Central memory CD4-positive, alpha-beta T cell (primary cell): ENCODE measurements at regions not wholly inside any gene's neighbourhood (a gene's known extent, or its start where the extent isn't known, plus 50 kb on each side); places are given as distances from the start of the nearest gene placed in this dataset.
"Not testable (repeated sequence)": the region's sequence is repeated elsewhere in the genome, so short reads cannot be mapped to it uniquely, and the experiment has no call there.

Experiments used
- DNase-seq: peaks from one replicate; pipeline ENCODE4 v3.0.0; 2022

DNA sequence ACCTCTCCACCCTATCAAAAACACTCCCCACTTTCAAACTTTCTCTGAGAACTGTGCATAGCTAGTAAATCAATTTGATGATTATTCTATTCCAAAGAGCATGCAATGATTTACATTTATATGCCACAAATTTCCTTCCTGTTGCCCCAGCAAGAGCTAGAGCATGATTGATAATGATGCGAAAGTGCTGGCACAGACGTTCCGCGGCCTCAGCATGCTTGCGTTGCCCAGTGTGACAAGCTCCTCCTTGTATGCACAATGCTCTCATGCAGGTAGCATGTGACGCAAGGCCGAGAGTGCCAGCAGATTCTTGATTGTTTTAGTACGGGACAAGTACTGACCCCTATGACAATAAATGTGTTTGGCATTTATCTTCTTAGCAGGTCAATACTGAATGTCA lies 696.3 kb upstream of the SLC35B3 start:
- DNase-seq: no peak

DNA sequence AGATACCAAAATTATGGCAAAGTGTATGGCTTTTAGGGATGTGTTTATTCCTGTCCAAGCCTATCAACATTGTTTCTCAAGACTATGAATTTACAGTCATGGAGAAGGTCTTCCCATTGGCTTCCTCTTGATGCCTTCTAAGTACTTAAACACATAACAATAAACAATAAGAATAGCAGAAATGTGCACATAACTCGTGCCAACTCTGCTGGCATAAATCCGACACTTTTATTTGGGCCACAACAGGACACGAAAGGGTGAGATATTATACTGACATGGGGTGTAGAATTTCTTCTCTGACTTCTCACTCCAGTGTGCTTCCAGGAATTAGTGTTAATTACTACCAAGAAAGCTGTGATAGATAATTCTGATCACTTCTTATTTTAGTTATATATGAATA lies 695.9 kb upstream of the SLC35B3 start:
- DNase-seq: no peak

DNA sequence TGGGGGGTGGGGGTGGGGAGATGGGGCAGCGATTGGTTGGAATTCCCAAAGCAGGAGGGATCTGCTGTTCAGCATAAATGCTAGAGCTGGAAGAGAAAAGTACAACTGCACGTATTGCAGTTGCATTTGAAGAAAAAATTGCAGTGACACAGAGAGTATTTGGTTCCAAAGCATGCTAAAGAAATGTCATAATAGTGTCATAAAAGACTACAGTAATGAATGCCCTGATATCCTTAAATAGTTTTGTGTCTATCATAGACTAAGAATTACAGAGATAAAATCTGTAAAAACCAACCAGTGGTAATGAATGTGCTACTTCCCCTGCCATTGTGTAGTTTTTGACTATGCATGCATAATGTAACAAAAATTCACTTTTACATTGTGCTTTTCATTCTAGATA lies 693.6 kb upstream of the SLC35B3 start:
- no peak for DNase-seq

DNA sequence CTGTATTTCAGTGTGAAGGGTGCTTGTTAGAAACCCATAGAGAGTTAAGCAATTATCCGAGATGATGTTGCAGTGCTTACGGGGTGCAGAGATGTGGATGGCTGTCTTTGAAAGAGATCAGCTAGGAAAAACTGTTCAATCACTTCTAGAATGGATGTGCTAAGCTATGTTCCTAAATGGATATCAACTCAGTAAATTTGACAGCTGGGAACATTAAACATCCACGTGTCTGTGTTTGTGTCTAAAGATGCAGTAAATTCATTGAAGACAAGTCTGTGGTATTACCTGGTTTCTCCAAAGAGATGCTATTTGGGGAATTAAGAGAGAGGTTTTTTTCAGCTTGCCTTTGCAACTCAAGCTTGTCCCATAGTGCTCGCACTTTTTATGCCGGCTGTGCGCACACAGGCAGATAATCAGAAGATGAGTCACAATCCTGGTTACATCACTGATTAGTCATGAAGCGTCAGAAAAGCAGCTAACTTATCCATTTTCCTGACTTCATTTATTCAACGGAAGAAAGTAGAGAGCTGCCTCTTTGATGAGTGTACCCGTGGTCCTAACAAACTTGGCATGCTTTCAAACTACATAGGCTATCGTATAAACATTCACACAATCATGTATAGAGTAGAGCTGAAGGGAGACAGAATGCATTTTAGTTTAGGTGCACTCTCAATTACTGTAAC lies 691.7 kb upstream of the SLC35B3 start:
- DNase-seq: no peak

DNA sequence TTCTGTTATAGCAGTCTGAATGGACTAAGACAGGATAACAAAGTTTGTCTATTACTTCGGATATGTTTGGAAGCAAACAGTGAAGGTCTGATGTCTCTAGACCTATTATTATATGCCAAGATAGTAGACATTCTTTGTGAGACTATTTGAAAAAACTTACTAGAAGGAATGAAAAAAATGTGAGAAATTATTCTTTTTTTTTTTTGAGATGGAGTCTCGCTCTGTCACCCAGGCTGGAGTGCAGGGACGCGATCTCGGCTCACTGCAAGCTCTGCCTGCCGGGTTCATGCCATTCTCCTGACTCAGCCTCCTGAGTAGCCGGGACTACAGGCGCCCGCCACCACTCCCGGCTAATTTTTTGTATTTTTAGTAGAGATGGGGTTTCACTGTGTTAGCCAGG lies 690.7 kb upstream of the SLC35B3 start:
- DNase-seq: not testable (repeated sequence)

DNA sequence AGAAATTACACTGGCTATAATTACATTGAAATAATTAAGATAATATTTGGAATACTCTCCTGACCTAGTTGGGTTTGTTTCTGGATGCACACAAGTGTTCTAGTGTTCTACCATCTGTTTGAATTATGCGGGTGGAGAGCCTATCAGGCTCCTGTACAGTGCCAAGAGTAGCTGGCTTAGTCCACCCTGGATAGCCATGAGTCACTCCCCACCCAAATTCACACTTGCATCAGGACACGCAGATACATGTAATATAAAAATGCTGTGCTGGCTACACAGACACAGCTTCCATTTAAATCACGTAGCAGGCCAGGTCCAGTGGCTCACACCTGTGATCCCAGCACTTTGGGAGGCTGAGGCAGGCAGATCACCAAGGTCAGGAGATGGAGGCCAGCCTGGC lies 686.2 kb upstream of the SLC35B3 start:
- no peak for DNase-seq

DNA sequence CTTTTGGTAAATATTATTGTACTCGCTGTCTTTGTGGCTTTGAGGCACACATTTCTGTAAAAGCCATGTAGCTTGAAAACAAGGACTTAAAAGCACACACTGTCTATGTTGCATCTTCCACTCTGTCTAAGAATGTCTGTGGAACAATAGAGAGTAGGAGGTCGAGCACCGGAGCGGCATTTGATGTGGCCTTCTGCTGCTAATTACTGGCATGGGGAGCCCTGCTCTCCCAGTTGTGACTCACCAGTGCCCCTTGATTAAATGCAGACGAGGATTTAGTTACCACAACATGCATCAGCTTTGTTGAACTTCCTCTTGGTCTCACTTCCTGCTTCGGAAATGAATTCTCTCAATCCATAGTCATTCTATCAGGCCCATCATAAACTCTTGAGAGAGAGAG lies 680.7 kb upstream of the SLC35B3 start:
- DNase-seq: no peak

DNA sequence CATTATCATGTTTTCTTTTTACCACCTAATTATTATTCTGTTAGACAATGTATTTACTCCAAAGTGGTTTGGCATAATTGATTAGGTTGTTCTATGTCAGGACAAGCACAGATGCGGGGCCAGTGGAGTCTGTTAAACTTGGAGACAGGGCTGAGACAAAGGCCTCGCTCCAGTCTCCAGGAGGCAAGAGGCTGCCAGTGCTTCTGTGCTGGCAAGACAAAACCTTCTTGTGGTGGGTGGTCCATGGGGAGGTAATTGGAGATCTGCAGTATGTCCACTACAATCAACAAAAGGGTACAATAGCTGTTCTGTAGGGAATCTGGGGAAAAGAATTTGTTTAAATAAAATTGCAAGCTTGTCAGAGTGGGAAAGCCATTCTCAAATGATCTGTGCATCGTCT lies 677.2 kb upstream of the SLC35B3 start:
- no peak for DNase-seq

DNA sequence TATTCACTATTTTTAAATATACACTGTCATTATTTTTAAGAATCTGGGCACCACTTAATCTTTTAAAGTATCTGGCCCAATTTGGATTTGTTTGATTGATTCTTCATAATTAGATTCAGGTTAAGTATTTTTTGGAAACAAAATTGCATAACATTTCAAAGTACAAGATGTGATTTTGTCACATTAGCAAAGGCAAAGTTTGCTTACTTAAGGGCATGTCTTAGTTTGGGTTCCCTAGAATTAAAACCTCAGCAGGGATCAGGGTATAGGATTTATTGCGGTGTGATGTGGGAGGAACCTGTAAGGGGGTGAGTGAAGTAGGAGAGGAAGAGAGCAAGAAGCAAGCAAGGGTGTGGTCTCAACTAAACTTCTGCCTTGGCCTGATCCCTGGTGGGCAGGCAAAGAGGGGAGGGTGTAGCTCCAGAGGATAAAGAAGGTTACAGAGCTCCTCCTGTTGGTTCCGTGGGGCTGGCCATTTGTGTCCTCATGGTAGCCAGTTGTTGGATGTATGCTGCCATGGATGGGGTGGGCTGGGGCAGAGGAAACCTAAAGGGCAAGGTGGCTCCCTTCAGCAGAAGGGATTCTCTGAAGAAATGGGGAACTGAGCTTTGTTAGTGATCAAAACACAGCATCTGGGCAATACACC lies 668.7 kb upstream of the SLC35B3 start:
- DNase-seq: no peak

DNA sequence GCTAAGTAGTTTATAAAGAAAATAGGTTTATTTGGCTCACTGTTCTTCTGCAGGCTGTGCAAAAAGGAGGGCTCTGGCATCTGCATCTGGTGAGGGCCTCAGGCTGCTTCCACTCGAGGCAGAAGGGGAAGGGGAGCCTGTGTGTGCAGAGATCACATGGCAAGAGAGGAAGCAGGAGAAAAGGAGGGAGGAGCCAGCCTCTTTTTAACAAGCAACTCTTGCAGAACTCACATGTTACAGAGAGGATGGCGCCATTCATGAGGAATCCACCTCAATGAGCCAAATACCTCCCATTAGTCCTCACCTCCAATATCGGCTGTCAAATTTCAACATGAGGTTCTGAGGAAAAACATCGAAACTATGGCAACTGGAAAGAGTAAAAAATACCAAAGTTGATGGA lies 666.6 kb upstream of the SLC35B3 start:
- no peak for DNase-seq

DNA sequence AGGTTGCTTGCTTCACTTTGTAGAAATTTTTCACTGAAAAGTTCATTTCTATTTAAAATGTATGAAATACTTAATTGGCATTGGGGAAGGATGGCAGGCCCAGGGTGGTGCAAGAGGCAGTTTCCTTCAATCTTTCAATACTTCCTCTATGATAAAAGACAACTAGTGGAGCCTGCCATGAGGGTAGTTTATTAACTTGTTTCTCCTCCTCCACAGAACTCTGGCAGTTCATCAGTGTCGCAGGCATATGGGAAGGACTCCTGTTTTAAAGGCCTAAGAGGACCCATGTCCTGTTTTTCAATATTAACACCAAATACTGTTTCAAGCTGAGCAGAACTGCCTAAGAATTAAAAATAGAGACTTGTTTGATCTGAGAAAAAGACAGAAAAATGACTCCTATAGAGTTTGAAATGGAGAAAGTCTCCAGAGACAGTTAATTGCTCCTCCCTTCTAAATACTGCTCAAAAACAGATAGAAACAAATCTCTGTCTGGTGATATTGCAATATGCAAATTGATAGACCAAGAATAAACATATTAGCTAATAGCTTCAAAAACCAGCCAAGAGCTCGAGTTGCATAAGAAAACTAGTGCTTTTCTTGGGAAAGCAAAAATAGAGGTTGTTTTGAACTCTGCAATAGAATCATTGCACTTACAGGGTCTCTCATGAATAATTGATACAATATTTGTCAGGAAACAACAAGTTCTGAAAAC lies 665.7 kb upstream of the SLC35B3 start:
- no peak for DNase-seq

DNA sequence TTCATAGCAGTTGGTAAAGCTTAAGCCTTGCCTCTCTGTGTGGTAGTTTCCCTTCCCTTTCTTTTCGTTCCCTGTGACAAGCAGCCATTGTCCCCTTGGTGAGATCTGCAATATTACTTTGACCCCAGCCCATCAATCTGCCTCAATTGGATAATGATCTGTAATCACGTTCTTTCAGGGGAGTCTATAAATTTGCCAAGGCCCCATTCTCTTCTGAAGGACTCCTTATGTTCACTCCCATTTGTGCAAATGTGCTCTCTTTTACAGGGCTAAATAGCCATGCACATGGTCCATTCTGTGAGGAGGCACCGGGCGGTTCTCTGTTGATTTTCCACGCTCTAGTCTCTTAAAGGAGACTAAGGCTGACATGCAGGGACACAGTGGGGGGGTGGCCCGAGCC lies 660.4 kb upstream of the SLC35B3 start:
- no peak for DNase-seq

DNA sequence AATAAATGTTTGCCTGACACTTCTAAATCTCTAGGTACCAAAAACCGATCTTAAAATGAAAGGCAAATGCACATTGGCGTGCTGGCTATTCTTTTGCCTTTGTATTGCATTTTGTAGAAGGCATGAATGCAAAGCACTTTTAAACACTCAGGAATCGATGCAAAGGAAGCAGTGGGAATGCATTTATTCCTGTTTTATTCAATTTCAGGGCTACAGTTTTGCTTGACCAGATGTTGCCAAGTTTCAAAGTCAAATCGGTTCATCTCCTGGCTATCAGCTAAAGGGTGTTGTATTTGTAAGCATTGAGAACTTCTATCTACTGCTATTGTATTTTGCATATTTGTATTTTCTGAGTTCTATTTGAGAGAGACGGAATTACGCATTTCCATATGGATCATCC lies 659.8 kb upstream of the SLC35B3 start:
- no peak for DNase-seq

DNA sequence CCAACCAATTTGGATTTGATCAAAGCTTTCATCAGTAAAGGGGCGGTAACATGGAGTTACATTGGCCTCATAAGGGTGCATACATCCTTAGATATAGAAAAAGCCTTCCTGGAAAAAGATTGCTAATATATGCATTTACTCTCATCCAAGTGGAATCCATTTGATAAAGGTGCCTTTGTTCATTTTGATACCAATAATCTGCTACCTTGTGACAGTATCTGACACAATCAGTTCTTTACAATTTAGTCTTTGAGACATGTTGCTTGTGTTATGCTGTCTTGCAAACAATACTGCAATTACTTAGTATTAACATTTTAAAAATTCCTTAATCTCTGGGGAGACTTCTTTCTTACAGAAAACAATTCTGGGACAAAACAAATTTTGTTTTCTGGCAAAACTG lies 654.4 kb upstream of the SLC35B3 start:
- no peak for DNase-seq

DNA sequence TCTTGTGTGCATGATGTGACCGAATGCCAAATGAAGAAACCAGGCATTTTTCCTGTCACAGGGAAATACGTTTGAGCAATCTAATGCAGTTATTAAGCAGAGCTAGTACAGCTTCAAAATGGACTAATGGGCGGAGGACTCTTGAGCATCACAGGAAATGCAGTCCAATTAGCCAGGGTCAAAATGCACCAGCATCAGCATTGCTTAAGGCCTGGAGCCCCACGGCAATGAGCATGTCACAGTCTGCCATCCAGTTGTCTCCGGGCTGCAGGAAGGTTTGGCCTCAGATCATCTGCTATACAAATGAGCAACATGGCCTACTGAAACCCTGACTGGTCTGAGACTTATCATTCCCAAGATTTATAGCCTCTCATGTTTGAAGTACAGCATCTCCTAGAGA lies 652.1 kb upstream of the SLC35B3 start:
- DNase-seq: no peak

DNA sequence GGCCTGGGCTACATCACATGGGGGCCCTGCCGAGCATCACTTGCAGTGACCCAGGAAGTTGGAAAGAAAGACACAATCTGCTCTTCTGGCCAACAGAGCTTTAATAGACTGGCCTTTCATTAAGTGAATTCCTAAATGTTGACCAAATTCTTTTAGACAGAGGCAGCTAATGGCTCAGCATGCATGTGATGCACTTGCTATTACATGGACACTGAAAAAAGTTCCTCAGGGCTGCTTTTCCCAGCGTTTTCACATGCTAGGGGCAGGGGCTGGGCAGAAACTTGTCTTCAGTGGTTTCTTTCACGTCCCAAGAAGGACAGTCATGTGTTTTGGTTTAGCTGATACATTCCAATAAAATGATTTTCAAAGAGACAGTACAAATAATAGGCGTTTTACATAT lies 651.0 kb upstream of the SLC35B3 start:
- DNase-seq: no peak

DNA sequence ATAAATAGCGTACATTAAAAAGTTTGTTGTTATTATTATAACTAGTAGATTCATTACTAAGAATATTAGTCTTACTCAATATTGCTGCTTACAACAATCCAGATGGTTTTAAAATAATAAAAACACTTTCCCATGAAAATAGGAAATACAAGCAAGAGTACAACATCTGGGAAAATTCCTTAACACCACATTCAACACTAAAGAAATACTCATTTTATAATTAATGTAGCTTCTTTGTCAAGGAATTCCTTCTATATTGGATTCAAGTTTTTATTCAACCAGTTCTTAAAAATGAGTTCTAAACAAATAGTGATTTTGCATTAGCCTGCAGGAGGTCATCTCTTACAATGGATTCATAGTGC lies 650.3 kb upstream of the SLC35B3 start:
- no peak for DNase-seq

DNA sequence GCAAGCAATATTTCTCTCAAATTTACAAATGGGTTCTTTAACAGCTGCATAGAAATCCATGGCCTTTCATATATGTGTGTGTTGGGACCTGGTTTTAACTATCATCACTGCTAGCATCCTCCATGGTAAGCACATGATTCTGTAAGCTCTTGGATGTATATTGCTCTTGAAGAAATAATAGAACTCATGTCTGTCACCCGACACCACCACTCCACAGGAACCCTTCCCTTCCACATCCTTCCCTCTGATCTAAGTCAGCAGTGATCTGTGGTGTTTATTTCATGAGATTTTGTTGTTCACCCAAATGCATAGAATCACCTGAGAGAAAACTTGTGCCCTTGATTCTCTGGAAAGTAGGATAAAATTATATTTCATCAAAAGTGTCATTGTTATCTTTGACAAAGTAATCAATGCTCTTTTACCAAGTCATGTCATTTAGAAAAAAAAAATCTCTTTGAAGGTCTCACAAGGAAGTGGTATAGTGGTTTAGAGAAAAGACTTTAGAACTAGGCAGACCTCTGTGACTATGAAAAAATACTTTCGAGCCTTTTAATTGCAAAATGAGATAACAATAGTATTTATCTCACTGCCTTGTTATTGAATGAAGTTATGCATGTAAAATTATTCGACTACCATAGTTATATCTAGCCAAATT lies 649.8 kb upstream of the SLC35B3 start:
- DNase-seq: no peak

DNA sequence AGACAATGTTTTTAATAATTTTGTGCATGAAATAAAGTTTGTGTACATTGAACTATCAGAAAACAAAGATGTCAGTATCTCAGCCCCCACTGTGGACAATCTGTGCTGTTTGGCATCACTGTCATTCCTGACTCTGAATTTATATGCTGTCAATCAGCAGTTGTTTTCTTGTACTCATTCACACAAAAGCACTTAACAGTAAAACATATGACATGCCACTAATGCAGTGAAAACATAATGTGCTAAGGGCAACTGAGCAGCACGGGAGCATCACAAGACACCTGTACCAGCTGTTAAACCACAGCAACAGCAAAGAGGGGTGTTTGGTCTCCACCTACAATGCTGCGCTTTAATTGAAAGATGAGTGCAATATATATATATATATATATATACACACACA lies 647.8 kb upstream of the SLC35B3 start:
- no peak for DNase-seq

DNA sequence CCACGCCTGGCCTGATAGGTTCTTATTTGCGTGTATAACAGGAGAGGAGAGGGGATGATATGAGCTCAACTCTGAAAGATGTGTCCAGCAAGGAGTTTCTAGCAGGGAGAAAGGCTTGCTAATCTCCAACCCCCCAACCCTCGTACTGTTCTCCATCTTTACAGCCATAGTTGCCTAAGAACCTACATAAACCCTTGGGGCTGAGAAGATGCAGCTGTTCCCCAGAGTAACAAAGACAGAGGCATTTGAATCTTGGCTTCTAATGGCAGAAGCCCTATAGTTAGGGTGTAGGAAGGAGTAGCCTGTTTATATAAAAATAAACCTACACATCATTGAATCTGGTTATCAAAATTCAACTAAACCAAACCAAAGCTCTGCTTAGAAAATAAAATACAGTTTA lies 631.4 kb upstream of the SLC35B3 start:
- DNase-seq: no peak

DNA sequence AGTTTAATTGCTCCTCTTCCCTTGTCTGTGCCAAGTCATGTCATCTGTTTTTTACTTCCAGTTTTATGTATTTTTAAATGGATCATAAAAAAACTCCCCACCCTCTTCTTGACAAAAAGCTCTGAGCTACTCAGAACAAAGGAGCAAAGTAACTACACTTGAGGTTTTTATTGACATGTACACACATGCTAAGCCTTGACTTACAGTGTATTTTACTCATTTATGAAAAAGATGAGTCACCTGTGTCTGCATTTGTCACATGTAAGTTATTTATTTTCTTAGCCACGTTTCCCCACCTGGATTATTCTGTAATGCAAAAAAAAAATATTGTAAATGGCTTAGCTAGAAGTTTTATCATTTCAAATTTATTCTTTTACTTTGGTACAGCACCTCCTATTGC lies 628.8 kb upstream of the SLC35B3 start:
- DNase-seq: no peak

DNA sequence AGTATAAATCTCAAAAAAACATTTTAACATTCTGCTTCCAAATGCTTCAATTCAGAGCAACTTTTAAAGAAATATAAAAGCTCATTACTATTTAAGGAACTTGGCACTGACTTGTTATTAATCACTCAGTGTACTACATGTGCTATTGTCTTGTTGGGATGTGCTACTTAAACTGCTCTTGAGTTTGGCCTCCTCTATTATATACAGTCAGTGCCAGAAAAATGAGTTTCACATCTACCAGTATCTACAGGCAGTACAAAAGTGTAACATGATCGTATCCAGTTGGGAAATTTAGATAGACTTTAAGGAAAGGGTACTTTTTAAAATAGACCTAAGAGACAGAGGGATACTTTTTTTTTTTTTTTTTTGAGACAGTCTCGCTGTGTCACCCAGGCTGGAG lies 627.3 kb upstream of the SLC35B3 start:
- DNase-seq: no peak

DNA sequence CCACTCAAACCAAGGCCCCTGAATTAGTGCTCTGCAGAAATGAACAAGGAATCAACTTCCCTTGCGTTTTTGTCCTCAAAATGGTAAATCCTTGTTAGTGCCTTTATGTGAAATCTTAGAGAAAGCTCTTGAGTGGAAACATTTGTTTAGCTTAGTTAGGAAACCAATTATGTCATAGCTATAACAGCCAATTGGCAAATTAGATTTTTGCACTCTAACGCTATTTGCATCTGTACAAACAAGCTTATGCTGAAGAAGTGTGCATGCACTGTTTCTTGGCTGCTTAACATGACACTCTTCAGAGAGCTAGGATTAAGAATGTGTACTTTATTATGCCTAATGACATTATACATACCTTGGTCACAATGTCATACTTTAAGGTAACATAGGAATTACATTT lies 622.6 kb upstream of the SLC35B3 start:
- no peak for DNase-seq

DNA sequence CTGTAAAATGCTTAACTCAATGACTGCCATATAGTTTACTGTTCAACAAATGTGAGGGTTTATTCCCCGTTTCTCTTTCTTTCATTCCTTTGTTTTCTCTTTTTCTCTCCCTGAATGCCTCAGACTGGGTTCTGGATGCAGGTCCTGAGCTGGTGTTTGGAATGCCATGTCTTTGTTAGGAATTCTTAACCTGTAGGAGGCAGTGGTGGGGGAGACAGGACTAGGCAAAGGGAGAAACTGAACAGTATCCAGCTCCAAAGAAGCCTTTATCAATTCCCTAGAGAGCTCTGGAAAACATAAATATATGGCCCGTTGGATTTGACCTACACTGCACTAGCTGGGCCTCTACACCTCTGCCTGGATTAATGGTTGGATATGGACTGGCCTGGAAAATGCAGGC lies 621.2 kb upstream of the SLC35B3 start:
- DNase-seq: no peak
